Nephron (organoid): ENCODE measurements at regions not wholly inside any gene's neighbourhood (a gene's known extent, or its start where the extent isn't known, plus 50 kb on each side); places are given as distances from the start of the nearest gene placed in this dataset.

Experiments used
- H3K27ac Mint-ChIP-seq, 3 experiments: 2 replicates each; pipeline ENCODE4 v1.8.0; 2020; ENCODE audit warnings: mixed read lengths in 3 of 3, mild to moderate bottlenecking in 2 of 3, moderate library complexity in 1 of 3
- H3K27me3 Mint-ChIP-seq: 2 replicates; pipeline ENCODE4 v1.8.0; 2021; ENCODE audit warnings: low read depth, mild to moderate bottlenecking, moderate library complexity, mixed read lengths
- H3K36me3 Mint-ChIP-seq: 2 replicates; pipeline ENCODE4 v1.8.0; 2020; ENCODE audit warnings: low read depth, mixed read lengths
- H3K4me1 Mint-ChIP-seq: 2 replicates; pipeline ENCODE4 v1.8.0; 2020; ENCODE audit warnings: mixed read lengths
- H3K4me3 Mint-ChIP-seq, 3 experiments: 2 replicates each; pipeline ENCODE4 v1.8.0; 2020; ENCODE audit warnings: mild to moderate bottlenecking in 3 of 3, mixed read lengths in 3 of 3, moderate library complexity in 2 of 3
- H3K9me3 Mint-ChIP-seq: 2 replicates; pipeline ENCODE4 v1.8.0; 2020; ENCODE audit warnings: mixed read lengths
- CTCF ChIP-seq, 3 experiments: fragments of 200-600 bp; sonication (generic); IDR thresholded peaks; one replicate each; pipeline ENCODE4 v1.5.0; 2021; ENCODE audit warnings: antibody characterized with exemption in 3 of 3; ENCODE audit not compliant: unreplicated experiment in 3 of 3

- Mint-ChIP-seq H3K9me3 (peaks cover 7% of the 10 kb centered on the region), H3K27me3 (no peaks in the 10 kb centered on the region), H3K4me1 (peaks cover 36% of the 10 kb centered on the region), H3K36me3 (peaks cover 24% of the 10 kb centered on the region), H3K27ac (no peak overlapping the region), H3K4me3 (no peak overlapping the region)
- no peak for TF ChIP-seq CTCF (IDR thresholded peaks at IDR 0.05; ENCODE audit: unreplicated experiment in 3 of 3)
Measured at GRCh38 chr15:62406305-62406891, 241.3 kb upstream of the C2CD4B start.

- no peak overlapping the region for H3K4me3 Mint-ChIP-seq
- peaks cover 44% of the 10 kb centered on the region for H3K4me1 Mint-ChIP-seq
- peaks cover 18% of the 10 kb centered on the region for H3K36me3 Mint-ChIP-seq
- H3K27ac Mint-ChIP-seq, result no peak overlapping the region
- H3K9me3 Mint-ChIP-seq, result peaks cover 3% of the 10 kb centered on the region
- no peaks in the 10 kb centered on the region for H3K27me3 Mint-ChIP-seq
- TF ChIP-seq CTCF (IDR thresholded peaks at IDR 0.05; ENCODE audit: unreplicated experiment in 3 of 3), result no peak
Measured at GRCh38 chr15:62407216-62407615, 242.1 kb upstream of the C2CD4B start.

- no peaks in the 10 kb centered on the region for H3K27me3 Mint-ChIP-seq
- no peak overlapping the region for H3K27ac Mint-ChIP-seq
- TF ChIP-seq CTCF (IDR thresholded peaks at IDR 0.05; ENCODE audit: unreplicated experiment in 3 of 3), result no peak
- H3K4me1 Mint-ChIP-seq, result peaks cover 52% of the 10 kb centered on the region
- H3K36me3 Mint-ChIP-seq, result peaks cover 13% of the 10 kb centered on the region
- H3K4me3 Mint-ChIP-seq, result no peak overlapping the region
- peaks cover 3% of the 10 kb centered on the region for H3K9me3 Mint-ChIP-seq
Measured at GRCh38 chr15:62407962-62408361, 242.9 kb upstream of the C2CD4B start.

- peaks cover 4% of the 10 kb centered on the region for H3K36me3 Mint-ChIP-seq
- no peak overlapping the region for H3K4me3 Mint-ChIP-seq
- no peaks in the 10 kb centered on the region for H3K9me3 Mint-ChIP-seq
- no peaks in the 10 kb centered on the region for H3K27me3 Mint-ChIP-seq
- H3K4me1 Mint-ChIP-seq, result peaks cover 54% of the 10 kb centered on the region
- H3K27ac Mint-ChIP-seq, result peak overlapping the region in 2 of 3 experiments; percentile 39 to 63
- no peak for TF ChIP-seq CTCF (IDR thresholded peaks at IDR 0.05; ENCODE audit: unreplicated experiment in 3 of 3)
Measured at GRCh38 chr15:62409466-62409865, 244.4 kb upstream of the C2CD4B start.

- Mint-ChIP-seq H3K4me3 (peak overlapping the region in 1 of 3 experiments; percentile 28), H3K36me3 (no peaks in the 10 kb centered on the region), H3K9me3 (no peaks in the 10 kb centered on the region), H3K27me3 (no peaks in the 10 kb centered on the region), H3K27ac (peak overlapping the region; percentile 76 to 95 (median 83)), H3K4me1 (peaks cover 79% of the 10 kb centered on the region)
- TF ChIP-seq CTCF (IDR thresholded peaks at IDR 0.05; ENCODE audit: unreplicated experiment in 3 of 3), result no peak
Measured at GRCh38 chr15:62412686-62413085, 247.6 kb upstream of the C2CD4B start.

GRCh38 chr15:62413153-62413552 is 248.1 kb upstream of the C2CD4B start:
- TF ChIP-seq CTCF (IDR thresholded peaks at IDR 0.05; ENCODE audit: unreplicated experiment in 3 of 3), result no peak
- Mint-ChIP-seq H3K27me3 (no peaks in the 10 kb centered on the region), H3K9me3 (no peaks in the 10 kb centered on the region), H3K4me1 (peaks cover 84% of the 10 kb centered on the region), H3K4me3 (peak overlapping the region in 2 of 3 experiments; percentile 32 to 37), H3K36me3 (no peaks in the 10 kb centered on the region), H3K27ac (peak overlapping the region; percentile 76 to 95 (median 83))
